Left renal pelvis (tissue), 4 donors: ENCODE measurements at regions not wholly inside any gene's neighbourhood (a gene's known extent, or its start where the extent isn't known, plus 50 kb on each side); places are given as distances from the start of the nearest gene placed in this dataset.
"Not testable (repeated sequence)": the region's sequence is repeated elsewhere in the genome, so short reads cannot be mapped to it uniquely, and the experiment has no call there.

Experiments used
- DNase-seq, 4 donors: peaks; one replicate each; pipeline ENCODE4 v3.0.0-alpha.2; 2013; ENCODE audit warnings: low read depth in 4 of 4, low spot score in 3 of 4

DNA sequence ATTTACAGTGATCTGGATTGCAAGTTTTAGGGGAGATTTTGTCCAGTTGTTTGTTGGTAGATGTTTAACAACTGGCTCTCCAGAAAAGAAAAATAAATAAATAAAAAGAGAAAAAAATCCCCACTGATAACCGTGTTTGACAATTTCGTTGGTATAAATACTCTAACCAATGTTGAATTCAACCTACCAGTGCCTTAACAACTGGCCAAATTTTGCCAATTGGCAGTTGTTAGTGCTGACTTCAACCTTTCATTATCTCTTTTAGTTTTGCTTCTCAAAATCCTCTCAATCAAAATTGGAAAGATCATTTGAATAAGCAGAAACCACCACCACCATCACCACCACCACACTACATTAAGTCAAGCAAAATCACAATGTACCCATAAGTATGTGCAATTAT lies 490.3 kb downstream of the PIK3C3 start:
- DNase-seq = no peak

DNA sequence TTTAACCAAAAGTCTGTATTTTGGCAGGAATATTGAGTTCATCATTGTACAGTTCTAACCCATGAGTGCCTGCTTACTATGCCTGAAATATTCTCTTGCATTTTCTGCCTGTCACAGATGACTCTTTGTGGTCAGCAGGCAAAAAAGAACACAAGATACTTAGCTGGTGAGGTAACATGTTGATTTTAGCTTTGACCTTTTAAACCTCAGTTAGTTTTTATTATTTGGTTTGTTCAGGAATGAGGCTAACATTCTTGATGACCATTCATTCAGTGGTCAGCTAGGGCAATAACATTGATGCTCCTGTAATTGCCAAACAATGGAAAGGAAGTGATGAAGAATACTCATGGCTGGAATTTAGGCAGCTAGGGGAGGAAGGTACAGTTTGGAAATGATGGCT lies 491.2 kb downstream of the PIK3C3 start:
- no peak for DNase-seq

GRCh38 chr18:42447688-42448087 lies 492.7 kb downstream of the PIK3C3 start:
- DNase-seq = no peak

DNA sequence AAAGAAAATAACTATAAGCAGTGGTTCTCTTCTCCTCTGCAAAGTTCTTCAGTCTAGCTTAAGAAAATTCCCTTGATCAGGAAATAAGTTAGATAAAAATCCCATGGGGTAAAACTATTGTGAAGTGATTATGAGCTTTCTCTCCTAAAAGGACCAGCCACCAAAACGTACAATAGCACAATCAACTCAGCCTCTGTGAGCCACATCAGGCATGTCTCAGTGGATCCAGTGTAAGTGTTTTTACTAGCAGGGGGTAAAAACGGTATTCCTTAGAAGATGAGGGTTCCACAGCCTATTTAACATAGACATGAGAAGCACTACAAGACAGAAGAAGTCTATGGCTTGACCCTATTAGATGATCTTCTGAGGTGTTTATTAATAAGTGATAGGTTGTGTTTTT lies 503.2 kb downstream of the PIK3C3 start:
- no peak for DNase-seq

- no peak for DNase-seq
These were observed 504.8 kb downstream of the PIK3C3 start for GRCh38 chr18:42459873-42460272.

GRCh38 chr18:42471885-42472284 lies 516.9 kb downstream of the PIK3C3 start:
- no peak for DNase-seq

DNA sequence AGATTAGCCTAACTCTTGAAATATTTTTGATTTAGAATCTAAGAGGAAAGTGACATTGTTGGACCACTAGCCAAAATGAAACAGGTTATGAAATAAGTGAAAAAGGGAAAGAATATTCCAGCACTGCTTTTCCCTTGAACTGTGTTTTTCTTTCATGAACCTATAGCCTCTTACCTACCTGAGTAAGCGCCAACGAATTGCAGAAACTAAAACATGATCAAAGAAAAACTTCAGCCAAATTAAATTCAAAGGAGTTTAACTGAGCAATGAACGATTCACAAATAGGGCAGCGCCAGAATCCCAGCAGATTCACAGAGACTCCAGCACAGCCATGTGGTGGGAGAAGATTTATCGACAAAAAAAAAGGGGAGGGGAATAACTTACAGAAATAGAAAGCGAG lies 518.6 kb downstream of the PIK3C3 start:
- no peak for DNase-seq

- DNase-seq = no peak
These were observed 519.5 kb downstream of the PIK3C3 start for GRCh38 chr18:42474577-42474976.

DNA sequence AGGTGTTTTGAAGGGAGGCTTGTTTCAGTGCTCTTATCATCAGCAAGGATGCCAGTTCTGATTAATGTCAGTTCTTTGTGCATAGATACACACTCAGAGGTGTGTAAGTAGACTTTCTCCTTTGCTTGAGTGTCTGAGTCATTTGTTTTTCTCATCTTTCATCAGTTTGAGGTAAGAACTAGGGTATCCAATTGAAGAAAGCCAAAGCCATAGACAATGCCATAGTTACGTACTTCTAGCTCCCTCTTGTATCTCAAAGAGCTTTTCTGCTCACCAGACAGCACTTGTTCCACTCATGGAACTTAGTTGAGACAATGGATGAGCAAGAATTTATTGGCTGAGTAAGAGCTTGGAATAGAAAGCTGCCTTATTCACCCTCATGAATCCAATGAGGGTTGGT lies 520.1 kb downstream of the PIK3C3 start:
- no peak for DNase-seq

- no peak for DNase-seq
These were observed 522.2 kb downstream of the PIK3C3 start for GRCh38 chr18:42477267-42477666.

- DNase-seq = peak; percentile 14 to 52 (median 47)
These were observed 525.4 kb downstream of the PIK3C3 start for GRCh38 chr18:42480441-42480840.

GRCh38 chr18:42484648-42485047 lies 529.6 kb downstream of the PIK3C3 start:
- no peak for DNase-seq

GRCh38 chr18:42486271-42486670 lies 531.2 kb downstream of the PIK3C3 start:
- DNase-seq = no peak

DNA sequence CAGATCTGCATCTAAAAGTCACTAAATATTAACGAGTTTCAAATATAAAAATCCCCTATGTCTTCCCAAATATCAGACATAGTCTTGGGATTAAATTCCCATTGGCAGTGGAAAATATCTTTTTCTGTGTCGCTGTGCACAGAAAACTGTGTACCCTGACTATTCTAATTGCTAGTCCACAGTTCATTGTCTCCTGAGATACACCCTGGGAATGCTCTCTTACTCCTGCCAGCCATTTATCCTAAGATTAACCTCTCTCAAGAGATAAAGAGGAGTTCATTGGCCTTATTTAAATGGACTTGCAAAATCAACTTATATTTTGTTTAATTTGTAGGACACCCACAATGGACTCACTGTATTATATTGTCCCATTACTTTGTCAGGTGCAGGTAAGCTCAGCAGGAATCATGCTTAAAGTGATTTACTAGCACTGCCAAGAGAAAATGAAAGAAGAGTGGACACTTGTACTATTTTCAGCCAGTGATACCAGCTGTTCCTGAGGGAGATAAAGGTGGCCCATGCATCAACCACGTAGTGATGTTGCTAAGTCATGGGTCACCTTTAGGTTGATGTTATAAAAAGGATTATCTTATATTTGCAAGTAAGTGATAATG lies 553.8 kb downstream of the PIK3C3 start:
- DNase-seq = no peak

DNA sequence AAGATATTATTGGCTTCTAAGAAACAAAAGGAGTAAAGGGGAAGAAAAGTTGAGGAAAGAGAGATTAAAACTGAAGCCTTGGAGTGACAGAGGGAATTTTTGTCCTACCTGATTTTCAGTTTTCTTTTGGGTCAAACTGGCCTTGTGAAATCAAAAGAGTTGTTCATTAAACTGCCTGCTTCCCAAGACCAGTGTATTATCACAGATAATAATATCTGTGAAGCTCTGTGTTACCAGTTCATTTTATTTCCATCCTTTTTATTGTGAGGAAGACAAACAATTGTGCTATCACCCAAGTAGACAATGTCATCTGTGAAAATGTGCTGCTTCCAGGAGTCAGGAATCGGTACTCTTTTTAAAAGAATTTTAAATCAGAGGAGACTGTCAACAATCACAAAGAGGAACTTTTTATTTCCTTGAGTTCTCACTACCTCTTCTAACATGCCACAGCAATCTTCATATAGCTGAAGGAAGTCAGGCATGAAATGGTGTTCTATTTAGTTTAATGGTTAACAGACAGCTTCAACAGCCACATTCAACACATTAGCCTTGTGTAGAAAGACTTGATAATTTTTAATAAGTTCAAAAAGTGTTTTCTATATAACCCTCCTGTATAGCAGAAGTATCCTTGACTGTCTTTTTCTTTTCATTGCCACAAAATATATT lies 554.8 kb downstream of the PIK3C3 start:
- DNase-seq = no peak

GRCh38 chr18:42510540-42510939 lies 555.5 kb downstream of the PIK3C3 start:
- no peak for DNase-seq

- DNase-seq = no peak
These were observed 558.4 kb downstream of the PIK3C3 start for GRCh38 chr18:42513441-42513840.

DNA sequence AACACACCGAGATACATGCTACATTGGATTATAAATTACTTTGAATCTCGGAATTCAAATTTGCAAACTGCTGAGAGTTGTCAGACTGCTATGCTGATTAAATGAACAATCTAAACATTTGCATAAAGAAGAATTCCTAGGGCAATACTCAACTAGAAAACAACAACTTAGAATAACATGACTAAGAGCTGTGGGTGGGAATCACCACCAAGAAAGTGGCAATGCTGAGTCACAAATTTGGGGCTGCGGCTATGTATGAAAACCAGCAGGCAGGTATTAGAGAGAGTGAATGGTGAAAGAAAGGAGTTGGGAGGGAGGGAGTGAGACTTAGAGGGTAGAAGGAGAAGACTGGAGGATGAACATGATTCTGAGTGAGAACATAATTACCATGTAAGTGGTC lies 559.5 kb downstream of the PIK3C3 start:
- DNase-seq = no peak

DNA sequence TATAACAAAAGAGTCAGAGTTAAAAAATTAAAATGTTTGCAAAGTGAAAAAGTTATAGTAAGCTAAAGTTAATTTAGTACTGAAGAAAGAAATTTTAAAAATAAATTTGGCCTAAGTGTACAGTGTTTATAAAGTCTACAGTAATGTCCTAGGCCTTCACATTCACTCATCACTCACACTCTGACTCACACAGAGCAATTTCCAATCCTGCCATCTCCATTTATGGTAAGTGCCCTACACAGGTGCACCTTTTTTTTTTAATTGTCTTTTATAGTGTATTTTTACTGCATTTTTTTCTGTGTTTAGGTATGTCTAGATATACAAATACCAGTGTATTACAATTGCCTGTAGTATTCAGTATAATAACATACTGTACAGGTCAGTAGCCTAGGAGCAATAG lies 562.9 kb downstream of the PIK3C3 start:
- no peak for DNase-seq

- DNase-seq = not testable (repeated sequence)
These were observed 563.3 kb downstream of the PIK3C3 start for GRCh38 chr18:42518331-42518730.

DNA sequence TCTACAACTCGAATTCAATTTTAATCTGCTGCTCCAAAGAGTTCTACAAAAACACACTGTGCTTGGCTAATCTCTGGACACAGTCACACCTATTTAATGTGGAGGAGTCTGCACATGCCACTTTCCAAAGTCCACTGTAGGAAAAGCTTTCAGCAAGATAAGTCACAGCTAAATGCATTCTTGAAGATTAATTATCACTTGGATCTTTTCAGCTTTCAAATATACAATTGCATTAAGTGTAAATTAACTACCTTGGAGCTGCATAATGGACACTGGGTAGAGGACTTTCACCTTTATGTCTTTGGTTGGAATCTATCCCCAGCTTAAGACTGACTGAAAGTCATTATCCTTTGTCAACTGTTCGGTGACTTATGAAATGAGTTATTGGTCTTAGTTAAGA lies 565.1 kb downstream of the PIK3C3 start:
- DNase-seq = no peak

DNA sequence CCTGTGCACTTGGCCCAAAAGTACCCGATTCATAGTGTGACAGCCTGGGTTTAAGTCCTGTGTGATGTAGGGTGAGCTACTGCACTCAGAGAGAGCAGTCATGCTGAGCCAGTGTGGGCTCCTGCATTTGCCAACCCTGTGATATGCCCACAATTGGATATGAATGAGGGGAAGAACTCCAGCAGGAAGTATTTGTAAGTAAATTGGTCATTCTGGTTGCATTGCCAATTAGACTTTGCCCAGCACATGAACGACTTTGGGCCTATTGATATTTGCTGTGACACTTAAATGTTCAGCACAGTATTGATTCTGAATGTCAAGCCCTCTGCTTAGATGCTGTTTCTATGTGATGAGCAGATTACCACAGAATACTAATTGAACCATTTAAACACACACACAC lies 570.9 kb downstream of the PIK3C3 start:
- DNase-seq = no peak

GRCh38 chr18:42527766-42528165 lies 572.7 kb downstream of the PIK3C3 start:
- no peak for DNase-seq
